Erythroblast (primary cell): ENCODE measurements at regions not wholly inside any gene's neighbourhood (a gene's known extent, or its start where the extent isn't known, plus 50 kb on each side); places are given as distances from the start of the nearest gene placed in this dataset.

ENCODE experiments used
- GATA1 ChIP-seq: IDR thresholded peaks from 2 replicates; pipeline ENCODE4 v1.6.1; 2011; ENCODE audit warnings: low read depth, mild to moderate bottlenecking, control low read depth, low read length, moderate library complexity
- POLR2A ChIP-seq: IDR thresholded peaks from 2 replicates; pipeline ENCODE4 v1.6.1; 2011; ENCODE audit warnings: mild to moderate bottlenecking, low read length

GRCh38 chr12:41645624-41646023 lies 457.5 kb downstream of the PDZRN4 start:
- TF ChIP-seq POLR2A (no peak), GATA1 (no peak)
